Ectodermal cell (in vitro differentiated cells): ENCODE measurements at regions not wholly inside any gene's neighbourhood (a gene's known extent, or its start where the extent isn't known, plus 50 kb on each side); places are given as distances from the start of the nearest gene placed in this dataset.

Experiments
- H3K27ac ChIP-seq: 2 replicates; pipeline ENCODE4 v1.7.0; 2013; ENCODE audit warnings: mild to moderate bottlenecking, low read depth, low read length; ENCODE audit not compliant: insufficient read depth, poor library complexity, severe bottlenecking
- H3K27me3 ChIP-seq: 2 replicates; pipeline ENCODE4 v1.7.0; 2013; ENCODE audit warnings: mild to moderate bottlenecking, low read length; ENCODE audit not compliant: insufficient read depth, control insufficient read depth, poor library complexity, severe bottlenecking
- H3K36me3 ChIP-seq: one replicate; pipeline ENCODE4 v1.7.0; 2013; ENCODE audit warnings: low read length; ENCODE audit not compliant: control insufficient read depth, insufficient read depth
- H3K4me1 ChIP-seq: one replicate; pipeline ENCODE4 v1.7.0; 2013; ENCODE audit warnings: low read length; ENCODE audit not compliant: control insufficient read depth, insufficient read depth
- H3K4me3 ChIP-seq: 2 replicates; pipeline ENCODE4 v1.7.0; 2013; ENCODE audit warnings: low read depth, low read length, control low read depth; ENCODE audit not compliant: insufficient read depth
- H3K9me3 ChIP-seq: 2 replicates; pipeline ENCODE4 v1.7.0; 2013; ENCODE audit warnings: mild to moderate bottlenecking, low read length, moderate library complexity; ENCODE audit not compliant: control insufficient read depth
- WGBS, 2 experiments: methylation state at CpG; one replicate each; pipeline ENCODE4 v1.1.7; 2013; ENCODE audit warnings: missing lambda C conversion rate in 2 of 2; 5-methylcytosine and 5-hydroxymethylcytosine counted together

GRCh38 chr18:10135302-10135926 is 221.6 kb downstream of the VAPA start:
- Histone ChIP-seq H3K4me1 (peaks cover 36% of the 10 kb centered on the region), H3K36me3 (no peaks in the 10 kb centered on the region), H3K27ac (no peak overlapping the region), H3K9me3 (no peaks in the 10 kb centered on the region), H3K4me3 (no peak overlapping the region), H3K27me3 (no peaks in the 10 kb centered on the region)
- 93 to 97% methylated on average over 2 to 3 of the region's 3 CpGs for WGBS, 2 experiments

GRCh38 chr18:10138719-10139118 is 224.9 kb downstream of the VAPA start:
- peaks cover 23% of the 10 kb centered on the region for H3K4me1 ChIP-seq
- WGBS, 2 experiments, result 95 to 96% methylated on average over 3 of the region's 3 CpGs
- no peak overlapping the region for H3K4me3 ChIP-seq
- no peaks in the 10 kb centered on the region for H3K9me3 ChIP-seq
- H3K27ac ChIP-seq, result no peak overlapping the region
- H3K36me3 ChIP-seq, result no peaks in the 10 kb centered on the region
- H3K27me3 ChIP-seq, result no peaks in the 10 kb centered on the region

- Histone ChIP-seq H3K4me1 (peaks cover 23% of the 10 kb centered on the region), H3K27ac (no peak overlapping the region)
Measured at GRCh38 chr18:10139783-10140410, 226.1 kb downstream of the VAPA start.

GRCh38 chr18:10140461-10141282 is 226.9 kb downstream of the VAPA start:
- Histone ChIP-seq H3K4me3 (no peak overlapping the region), H3K27me3 (no peaks in the 10 kb centered on the region), H3K36me3 (no peaks in the 10 kb centered on the region), H3K4me1 (peaks cover 29% of the 10 kb centered on the region), H3K27ac (no peak overlapping the region), H3K9me3 (no peaks in the 10 kb centered on the region)
- WGBS, 2 experiments, result 59 to 64% methylated on average over 7 of the region's 7 CpGs

More at GRCh38 chr18:10139783-10140410, 226.1 kb downstream of the VAPA start:
- 93% methylated on average over 7 of the region's 7 CpGs for WGBS, 2 experiments
- Histone ChIP-seq H3K36me3 (no peaks in the 10 kb centered on the region), H3K9me3 (no peaks in the 10 kb centered on the region), H3K4me3 (no peak overlapping the region), H3K27me3 (no peaks in the 10 kb centered on the region)

- no peak overlapping the region for H3K4me3 ChIP-seq
- H3K4me1 ChIP-seq, result peaks cover 29% of the 10 kb centered on the region
- H3K36me3 ChIP-seq, result no peaks in the 10 kb centered on the region
- no peaks in the 10 kb centered on the region for H3K9me3 ChIP-seq
- 89 to 94% methylated on average over 7 of the region's 7 CpGs for WGBS, 2 experiments
- no peaks in the 10 kb centered on the region for H3K27me3 ChIP-seq
- H3K27ac ChIP-seq, result no peak overlapping the region
Measured at GRCh38 chr18:10141559-10141958, 227.7 kb downstream of the VAPA start.

GRCh38 chr18:10142056-10142455 is 228.2 kb downstream of the VAPA start:
- H3K9me3 ChIP-seq, result no peaks in the 10 kb centered on the region
- no peaks in the 10 kb centered on the region for H3K27me3 ChIP-seq
- H3K4me1 ChIP-seq, result peaks cover 29% of the 10 kb centered on the region
- 92 to 98% methylated on average over 7 of the region's 7 CpGs for WGBS, 2 experiments
- no peak overlapping the region for H3K27ac ChIP-seq
- no peaks in the 10 kb centered on the region for H3K36me3 ChIP-seq
- no peak overlapping the region for H3K4me3 ChIP-seq

GRCh38 chr18:10142496-10143160 is 228.8 kb downstream of the VAPA start:
- no peaks in the 10 kb centered on the region for H3K9me3 ChIP-seq
- H3K27ac ChIP-seq, result no peak overlapping the region
- no peaks in the 10 kb centered on the region for H3K27me3 ChIP-seq
- peaks cover 29% of the 10 kb centered on the region for H3K4me1 ChIP-seq
- H3K4me3 ChIP-seq, result no peak overlapping the region
- no peaks in the 10 kb centered on the region for H3K36me3 ChIP-seq
- 79 to 80% methylated on average over 13 of the region's 14 CpGs for WGBS, 2 experiments

GRCh38 chr18:10143596-10143995 is 229.8 kb downstream of the VAPA start:
- Histone ChIP-seq H3K27me3 (no peaks in the 10 kb centered on the region), H3K4me1 (peaks cover 29% of the 10 kb centered on the region), H3K4me3 (no peak overlapping the region), H3K27ac (no peak overlapping the region), H3K36me3 (no peaks in the 10 kb centered on the region), H3K9me3 (no peaks in the 10 kb centered on the region)
- 89 to 98% methylated on average over 2 to 3 of the region's 3 CpGs for WGBS, 2 experiments

GRCh38 chr18:10145546-10145945 is 231.7 kb downstream of the VAPA start:
- 77 to 78% methylated on average over 4 of the region's 4 CpGs for WGBS, 2 experiments
- no peak overlapping the region for H3K27ac ChIP-seq
- H3K4me3 ChIP-seq, result no peak overlapping the region
- H3K27me3 ChIP-seq, result no peaks in the 10 kb centered on the region
- no peaks in the 10 kb centered on the region for H3K9me3 ChIP-seq
- H3K36me3 ChIP-seq, result no peaks in the 10 kb centered on the region
- peaks cover 19% of the 10 kb centered on the region for H3K4me1 ChIP-seq

- H3K9me3 ChIP-seq, result no peaks in the 10 kb centered on the region
- no peaks in the 10 kb centered on the region for H3K27me3 ChIP-seq
- H3K27ac ChIP-seq, result no peak overlapping the region
- WGBS, 2 experiments, result 94 to 97% methylated on average over 6 of the region's 6 CpGs
- H3K4me1 ChIP-seq, result peaks cover 5% of the 10 kb centered on the region
- no peak overlapping the region for H3K4me3 ChIP-seq
- H3K36me3 ChIP-seq, result no peaks in the 10 kb centered on the region
Measured at GRCh38 chr18:10147226-10147625, 233.4 kb downstream of the VAPA start.
